ENCODE measurements at regions not wholly inside any gene's neighbourhood (a gene's known extent, or its start where the extent isn't known, plus 50 kb on each side); places are given as distances from the start of the nearest gene placed in this dataset.

DNA sequence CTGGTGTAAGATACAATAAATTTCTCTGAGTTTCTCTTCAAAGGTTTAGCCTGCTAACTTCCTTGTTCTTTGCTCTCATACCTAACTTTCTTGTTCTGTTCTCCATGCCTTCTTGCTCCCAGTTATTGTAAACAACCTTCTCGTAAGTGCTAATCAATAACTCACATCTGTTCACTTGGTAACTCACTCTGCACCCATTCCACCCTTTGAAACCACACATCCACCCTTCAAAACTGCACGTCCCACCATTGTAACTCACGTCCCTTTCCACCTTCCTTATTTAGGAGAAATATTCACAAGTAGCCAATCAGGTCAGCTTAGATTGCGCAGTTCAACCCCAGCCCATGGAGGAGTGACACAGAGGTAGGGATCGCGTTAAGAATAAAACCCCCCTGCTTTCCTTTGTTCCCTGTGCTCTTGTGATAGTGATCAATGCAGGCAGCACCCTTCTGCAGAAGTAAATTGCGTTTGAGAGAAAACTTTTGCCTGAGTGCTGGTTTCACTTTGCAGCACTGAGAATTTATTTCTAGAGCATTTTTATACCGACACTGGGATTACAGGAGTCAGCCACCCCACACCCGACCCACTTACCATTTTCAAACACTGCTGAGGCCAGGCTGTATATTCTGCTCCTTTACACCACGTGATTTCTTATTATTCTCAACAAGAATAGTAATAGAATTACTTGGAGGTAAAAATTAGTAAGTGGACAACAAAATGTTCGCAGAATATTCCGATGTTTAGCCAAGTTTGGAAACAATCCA lies 789.2 kb upstream of the RGS18 start:
- Histone ChIP-seq H4K91ac (ENCODE audit: insufficient read depth, low read depth, low read length) (no peak overlapping the region), H2BK20ac (ENCODE audit: low read depth, low read length) (no peak overlapping the region), H3K56ac (ENCODE audit: extremely low read depth, insufficient read depth, low read length) (no peak overlapping the region), H2BK15ac (ENCODE audit: low read depth, low read length) (no peak overlapping the region), H2AK9ac (replicated peaks; ENCODE audit: low read depth, low read length, poor library complexity) (no peak overlapping the region), H3K27me3 (ENCODE audit: control insufficient read depth, insufficient read depth, low read length) (no peaks in the 10 kb centered on the region), H3K4me2 (ENCODE audit: low read depth, low read length) (no peak overlapping the region; the same call in 1 of the 2 replicates), H3K79me1 (ENCODE audit: low read depth in 1 of 2, low read length in 2 of 2) (no peaks in the 10 kb centered on the region), H3K4me3 (ENCODE audit: insufficient read depth, low read depth, low read length) (no peak overlapping the region), H3K9me3 (ENCODE audit: control insufficient read depth, insufficient read depth, low read length) (no peaks in the 10 kb centered on the region; the same call in 1 of the 2 replicates), H3K9me1 (ENCODE audit: insufficient read depth, low read length) (no peaks in the 10 kb centered on the region), H2AK5ac (ENCODE audit: low read depth, low read length) (no peak overlapping the region), H3K4ac (ENCODE audit: low read depth, low read length) (no peak overlapping the region), H4K20me1 (ENCODE audit: insufficient read depth, low read length) (no peaks in the 10 kb centered on the region), H3K27ac (ENCODE audit: insufficient read depth, low read length) (no peak overlapping the region), H3K36me3 (ENCODE audit: control insufficient read depth, insufficient read depth, low read length) (no peaks in the 10 kb centered on the region), H4K8ac (ENCODE audit: low read depth in 2 of 2, low read length in 2 of 2) (no peak overlapping the region), H3K14ac (replicated peaks; ENCODE audit: low read depth, low read length) (no peak overlapping the region), H3K4me1 (ENCODE audit: control insufficient read depth, insufficient read depth, low read length) (no peaks in the 10 kb centered on the region; the same call in 1 of the 2 replicates), H3K18ac (ENCODE audit: low read depth, low read length) (no peak overlapping the region), H2BK120ac (ENCODE audit: low read depth, low read length) (no peak overlapping the region), H3K23ac (ENCODE audit: low read depth, low read length) (no peak overlapping the region), H3K9ac (ENCODE audit: low read depth, low read length) (no peak overlapping the region), H2AFZ (replicated peaks; ENCODE audit: low read length, poor library complexity) (no peak overlapping the region), H4K5ac (ENCODE audit: low read depth, low read length) (no peak overlapping the region), H2BK5ac (ENCODE audit: low read depth, low read length, poor library complexity, severe bottlenecking) (no peak overlapping the region)
- intact Hi-C loops (cut with micrococcal nuclease) (no loop called here), in situ Hi-C loops (cut with MboI; ENCODE audit: low sequenced_read_pairs) (no loop called here), dilution Hi-C loops (cut with HindIII; ENCODE audit: low sequenced_read_pairs, unreplicated experiment) (no loop called here)
- ChIA-PET CTCF (no interaction called here), POLR2A (ENCODE audit: unreplicated experiment) (no interaction called here)
- no TSS peak for BruUV-seq (replicated peaks)
- DNase-seq (no peak), ATAC-seq (ENCODE audit: low read depth) (no peak)
- 100% methylated on average over 1 of the region's 12 CpGs; no CpG with 5 or more reads in 1 of the 2 experiments for WGBS, 2 experiments (ENCODE audit: extremely low coverage in 2 of 2, insufficient read length in 1 of 2)
- TF ChIP-seq, protein P1, sequence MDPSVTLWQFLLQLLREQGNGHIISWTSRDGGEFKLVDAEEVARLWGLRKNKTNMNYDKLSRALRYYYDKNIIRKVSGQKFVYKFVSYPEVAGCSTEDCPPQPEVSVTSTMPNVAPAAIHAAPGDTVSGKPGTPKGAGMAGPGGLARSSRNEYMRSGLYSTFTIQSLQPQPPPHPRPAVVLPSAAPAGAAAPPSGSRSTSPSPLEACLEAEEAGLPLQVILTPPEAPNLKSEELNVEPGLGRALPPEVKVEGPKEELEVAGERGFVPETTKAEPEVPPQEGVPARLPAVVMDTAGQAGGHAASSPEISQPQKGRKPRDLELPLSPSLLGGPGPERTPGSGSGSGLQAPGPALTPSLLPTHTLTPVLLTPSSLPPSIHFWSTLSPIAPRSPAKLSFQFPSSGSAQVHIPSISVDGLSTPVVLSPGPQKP (IDR thresholded peaks at IDR 0.05; ENCODE audit: borderline replicate concordance, low read depth, low read length): no peak
- TF ChIP-seq POLR2A (IDR thresholded peaks at IDR 0.05; ENCODE audit: low read depth, low read length) (no peak), SMC3 (IDR thresholded peaks at IDR 0.05; ENCODE audit: low read depth, low read length) (no peak), CHD1 (IDR thresholded peaks at IDR 0.05; ENCODE audit: low read depth, low read length) (no peak), RCOR1 (IDR thresholded peaks at IDR 0.05; ENCODE audit: insufficient replicate concordance, low read length) (no peak), MAZ (IDR thresholded peaks at IDR 0.05; ENCODE audit: borderline replicate concordance, low read depth, low read length) (no peak), BHLHE40 (IDR thresholded peaks at IDR 0.05; ENCODE audit: low read depth, low read length) (no peak), CEBPB (IDR thresholded peaks at IDR 0.05; ENCODE audit: low read depth, low read length) (no peak), NFE2L2 (IDR thresholded peaks at IDR 0.05; ENCODE audit: low read depth, low read length) (no peak), RFX5 (IDR thresholded peaks at IDR 0.05; ENCODE audit: low read depth, low read length) (no peak), MXI1 (IDR thresholded peaks at IDR 0.05; ENCODE audit: borderline replicate concordance, low read depth, low read length) (no peak), FOS (IDR thresholded peaks at IDR 0.05; ENCODE audit: low read depth, low read length) (no peak), RAD21 (IDR thresholded peaks at IDR 0.05; ENCODE audit: low read length) (no peak), MAFK (IDR thresholded peaks at IDR 0.05; ENCODE audit: low read depth, low read length) (no peak)
- TF ChIP-seq, protein P2, sequence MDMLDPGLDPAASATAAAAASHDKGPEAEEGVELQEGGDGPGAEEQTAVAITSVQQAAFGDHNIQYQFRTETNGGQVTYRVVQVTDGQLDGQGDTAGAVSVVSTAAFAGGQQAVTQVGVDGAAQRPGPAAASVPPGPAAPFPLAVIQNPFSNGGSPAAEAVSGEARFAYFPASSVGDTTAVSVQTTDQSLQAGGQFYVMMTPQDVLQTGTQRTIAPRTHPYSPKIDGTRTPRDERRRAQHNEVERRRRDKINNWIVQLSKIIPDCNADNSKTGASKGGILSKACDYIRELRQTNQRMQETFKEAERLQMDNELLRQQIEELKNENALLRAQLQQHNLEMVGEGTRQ (IDR thresholded peaks at IDR 0.05; ENCODE audit: low read depth, low read length): no peak
- TF ChIP-seq, protein P3, sequence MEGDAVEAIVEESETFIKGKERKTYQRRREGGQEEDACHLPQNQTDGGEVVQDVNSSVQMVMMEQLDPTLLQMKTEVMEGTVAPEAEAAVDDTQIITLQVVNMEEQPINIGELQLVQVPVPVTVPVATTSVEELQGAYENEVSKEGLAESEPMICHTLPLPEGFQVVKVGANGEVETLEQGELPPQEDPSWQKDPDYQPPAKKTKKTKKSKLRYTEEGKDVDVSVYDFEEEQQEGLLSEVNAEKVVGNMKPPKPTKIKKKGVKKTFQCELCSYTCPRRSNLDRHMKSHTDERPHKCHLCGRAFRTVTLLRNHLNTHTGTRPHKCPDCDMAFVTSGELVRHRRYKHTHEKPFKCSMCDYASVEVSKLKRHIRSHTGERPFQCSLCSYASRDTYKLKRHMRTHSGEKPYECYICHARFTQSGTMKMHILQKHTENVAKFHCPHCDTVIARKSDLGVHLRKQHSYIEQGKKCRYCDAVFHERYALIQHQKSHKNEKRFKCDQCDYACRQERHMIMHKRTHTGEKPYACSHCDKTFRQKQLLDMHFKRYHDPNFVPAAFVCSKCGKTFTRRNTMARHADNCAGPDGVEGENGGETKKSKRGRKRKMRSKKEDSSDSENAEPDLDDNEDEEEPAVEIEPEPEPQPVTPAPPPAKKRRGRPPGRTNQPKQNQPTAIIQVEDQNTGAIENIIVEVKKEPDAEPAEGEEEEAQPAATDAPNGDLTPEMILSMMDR (conservative IDR thresholded peaks at IDR 0.05; ENCODE audit: low read depth, low read length): no peak

Measured in IMR-90 (cell line).